NB4 (cell line): ENCODE measurements at regions not wholly inside any gene's neighbourhood (a gene's known extent, or its start where the extent isn't known, plus 50 kb on each side); places are given as distances from the start of the nearest gene placed in this dataset.

Experiments used
- DNase-seq: peaks from one replicate; pipeline ENCODE4 v3.0.0; 2010; ENCODE audit warnings: low read depth
- H3K4me3 ChIP-seq: one replicate; pipeline ENCODE4 v1.5.1; 2011; ENCODE audit warnings: mild to moderate bottlenecking, low read depth, low read length, moderate library complexity
- MYC ChIP-seq: IDR thresholded peaks from 2 replicates; pipeline ENCODE4 v1.6.1; 2011; ENCODE audit warnings: low read depth, low read length
- POLR2A ChIP-seq: IDR thresholded peaks from 2 replicates; pipeline ENCODE4 v1.6.1; 2011; ENCODE audit warnings: mild to moderate bottlenecking; ENCODE audit not compliant: insufficient read length; ENCODE audit errors: extremely low read depth
- TF ChIP-seq, protein P1 (sequence below): IDR thresholded peaks from one replicate; pipeline ENCODE4 v1.5.1; 2012; ENCODE audit warnings: low read depth, low read length
- TF ChIP-seq, protein P2 (sequence below): IDR thresholded peaks from 2 replicates; pipeline ENCODE4 v1.6.1; 2011; ENCODE audit warnings: low read depth, low read length

DNA sequence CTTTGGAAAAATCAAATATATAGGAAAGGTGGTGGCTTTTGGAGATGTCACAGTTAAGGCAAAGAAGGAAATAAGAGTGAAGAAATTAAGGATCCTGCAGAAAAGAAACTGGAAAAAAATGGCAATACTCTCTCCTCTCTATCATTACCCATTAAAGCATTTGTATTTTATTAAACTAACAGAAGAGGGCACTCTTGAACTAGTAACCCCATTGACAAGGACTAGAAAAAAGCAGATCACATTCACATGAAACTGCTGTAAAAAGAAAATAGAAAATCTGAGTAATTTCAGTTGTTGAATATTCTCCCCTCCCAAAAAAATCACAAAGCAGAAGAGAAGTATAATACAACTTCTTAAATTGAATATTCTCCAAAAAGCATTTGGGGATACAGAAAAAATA, 104.1 kb upstream of the SLC35B3 start:
- peak; percentile 40 for DNase-seq
- no peak overlapping the region for H3K4me3 ChIP-seq
- TF ChIP-seq, protein P1, sequence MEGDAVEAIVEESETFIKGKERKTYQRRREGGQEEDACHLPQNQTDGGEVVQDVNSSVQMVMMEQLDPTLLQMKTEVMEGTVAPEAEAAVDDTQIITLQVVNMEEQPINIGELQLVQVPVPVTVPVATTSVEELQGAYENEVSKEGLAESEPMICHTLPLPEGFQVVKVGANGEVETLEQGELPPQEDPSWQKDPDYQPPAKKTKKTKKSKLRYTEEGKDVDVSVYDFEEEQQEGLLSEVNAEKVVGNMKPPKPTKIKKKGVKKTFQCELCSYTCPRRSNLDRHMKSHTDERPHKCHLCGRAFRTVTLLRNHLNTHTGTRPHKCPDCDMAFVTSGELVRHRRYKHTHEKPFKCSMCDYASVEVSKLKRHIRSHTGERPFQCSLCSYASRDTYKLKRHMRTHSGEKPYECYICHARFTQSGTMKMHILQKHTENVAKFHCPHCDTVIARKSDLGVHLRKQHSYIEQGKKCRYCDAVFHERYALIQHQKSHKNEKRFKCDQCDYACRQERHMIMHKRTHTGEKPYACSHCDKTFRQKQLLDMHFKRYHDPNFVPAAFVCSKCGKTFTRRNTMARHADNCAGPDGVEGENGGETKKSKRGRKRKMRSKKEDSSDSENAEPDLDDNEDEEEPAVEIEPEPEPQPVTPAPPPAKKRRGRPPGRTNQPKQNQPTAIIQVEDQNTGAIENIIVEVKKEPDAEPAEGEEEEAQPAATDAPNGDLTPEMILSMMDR = no peak
- TF ChIP-seq POLR2A = no peak
- TF ChIP-seq, protein P2, sequence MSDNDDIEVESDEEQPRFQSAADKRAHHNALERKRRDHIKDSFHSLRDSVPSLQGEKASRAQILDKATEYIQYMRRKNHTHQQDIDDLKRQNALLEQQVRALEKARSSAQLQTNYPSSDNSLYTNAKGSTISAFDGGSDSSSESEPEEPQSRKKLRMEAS = no peak
- TF ChIP-seq MYC = no peak

DNA sequence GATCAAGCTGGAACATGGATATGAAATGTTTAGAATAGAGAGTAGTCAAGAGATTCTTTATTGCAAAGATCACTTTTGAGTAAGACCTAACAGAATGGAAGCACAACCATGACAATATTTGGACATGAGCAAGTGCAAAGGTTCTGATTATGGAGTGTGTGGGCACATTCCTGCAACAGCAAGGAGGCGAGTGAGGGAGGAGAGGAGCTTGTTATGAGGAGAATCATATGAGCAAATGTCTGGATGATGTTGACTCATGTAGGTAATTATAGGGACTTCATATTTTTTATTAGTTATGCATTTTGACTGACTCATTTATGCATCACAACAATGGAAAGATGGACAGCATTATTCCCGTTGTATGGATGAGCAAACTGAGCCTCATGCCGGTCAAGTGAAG, 100.8 kb upstream of the SLC35B3 start:
- H3K4me3 ChIP-seq = no peak overlapping the region
- DNase-seq = no peak
- TF ChIP-seq MYC (no peak), POLR2A (no peak)
- TF ChIP-seq, protein P2 = no peak

DNA sequence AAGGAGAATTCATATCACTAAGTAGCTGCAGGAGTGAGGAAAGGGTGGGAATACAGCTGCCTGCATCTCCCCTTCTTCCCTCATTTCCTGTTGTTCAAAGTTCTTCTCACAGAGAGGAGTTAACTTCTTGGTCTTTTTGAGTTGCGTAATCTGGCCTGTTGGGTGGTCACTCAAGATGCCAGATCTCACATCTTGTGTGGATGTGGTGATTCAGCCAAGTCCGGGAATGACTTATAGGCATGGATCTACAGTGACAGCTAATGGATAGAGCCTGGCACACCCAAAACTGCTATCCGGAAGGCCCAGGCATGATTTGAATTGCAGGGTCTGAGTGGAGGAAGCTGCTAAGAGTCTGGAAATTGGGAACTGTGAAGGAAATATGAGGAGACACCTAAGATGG, 100.2 kb upstream of the SLC35B3 start:
- no peak overlapping the region for H3K4me3 ChIP-seq
- TF ChIP-seq, protein P2 = no peak
- TF ChIP-seq, protein P1 = no peak
- TF ChIP-seq MYC = no peak
- no peak for TF ChIP-seq POLR2A
- DNase-seq = no peak

DNA sequence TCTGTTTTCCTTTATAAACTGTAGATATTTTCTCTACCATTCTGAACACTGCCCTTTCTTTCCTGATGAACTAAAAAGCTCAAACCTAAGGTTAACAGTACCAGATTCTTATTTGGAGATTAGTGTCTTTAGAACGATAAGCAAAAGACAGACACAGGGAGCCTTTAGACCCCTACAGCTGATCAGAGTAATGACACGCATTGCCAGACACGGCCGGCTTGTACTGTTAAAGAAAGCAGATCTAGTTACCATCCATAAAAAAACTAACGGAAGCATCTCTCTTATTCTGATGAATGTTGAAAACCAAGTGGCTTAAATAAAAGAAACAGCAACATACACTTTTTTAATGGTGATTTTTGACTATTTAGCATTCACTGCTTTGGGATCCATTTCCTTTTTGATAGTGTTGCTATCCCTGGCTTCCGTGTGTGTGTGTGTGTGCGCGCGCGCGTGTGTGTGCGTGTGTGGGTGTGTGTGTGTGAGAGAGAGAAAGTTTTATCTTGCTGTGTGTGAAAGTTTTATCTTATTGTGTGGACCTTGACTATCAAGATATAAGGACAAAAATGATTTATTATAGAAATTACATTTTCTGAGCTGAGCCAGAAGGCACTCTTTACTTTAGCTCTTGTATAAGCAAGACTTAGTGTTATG, 95.6 kb upstream of the SLC35B3 start:
- no peak overlapping the region for H3K4me3 ChIP-seq
- TF ChIP-seq MYC (no peak), POLR2A (no peak)
- TF ChIP-seq, protein P1 = no peak
- TF ChIP-seq, protein P2 = no peak
- DNase-seq = no peak

DNA sequence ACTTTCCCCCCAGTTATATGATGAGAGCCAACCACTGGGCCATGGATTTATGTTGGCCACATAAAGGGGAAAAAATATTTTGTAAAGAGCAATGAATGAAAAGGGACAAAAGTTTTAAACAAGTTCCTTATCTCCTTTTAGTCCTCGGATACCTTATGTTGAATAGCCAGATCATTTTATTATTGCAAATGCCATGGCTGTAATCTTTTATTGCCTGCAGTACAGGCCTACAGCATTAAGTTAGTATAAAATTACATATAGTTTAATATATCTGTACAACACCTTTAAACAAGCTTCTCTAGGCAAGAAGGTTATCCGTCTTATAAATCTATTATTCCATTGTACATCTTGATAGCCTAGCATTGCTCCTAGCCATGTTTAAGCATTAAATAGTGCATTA, 93.9 kb upstream of the SLC35B3 start:
- no peak overlapping the region for H3K4me3 ChIP-seq
- DNase-seq = no peak

DNA sequence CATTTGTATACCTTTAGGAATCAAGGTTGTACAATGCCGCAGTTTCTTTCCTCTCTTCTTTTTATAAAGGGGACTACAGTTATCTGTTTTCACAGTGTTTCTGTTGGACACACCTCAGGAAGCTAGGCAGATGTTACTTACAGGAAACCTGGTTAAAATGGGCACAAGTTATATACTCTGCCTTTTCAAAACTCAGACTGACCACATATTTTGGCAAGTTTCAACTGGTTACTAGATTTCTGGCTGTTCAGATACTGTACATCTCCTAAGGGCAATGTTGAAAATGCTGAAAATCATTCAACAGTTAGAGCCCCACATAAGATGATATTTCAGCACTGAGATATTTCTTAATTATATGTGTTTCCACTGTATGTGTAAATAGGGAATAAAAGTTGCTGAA, 92.5 kb upstream of the SLC35B3 start:
- H3K4me3 ChIP-seq = no peak overlapping the region
- DNase-seq = no peak
- no peak for TF ChIP-seq POLR2A

More for the DNA sequence above, 93.9 kb upstream of the SLC35B3 start:
- TF ChIP-seq MYC (no peak), POLR2A (no peak)
- TF ChIP-seq, protein P1 = no peak
- TF ChIP-seq, protein P2 = no peak

DNA sequence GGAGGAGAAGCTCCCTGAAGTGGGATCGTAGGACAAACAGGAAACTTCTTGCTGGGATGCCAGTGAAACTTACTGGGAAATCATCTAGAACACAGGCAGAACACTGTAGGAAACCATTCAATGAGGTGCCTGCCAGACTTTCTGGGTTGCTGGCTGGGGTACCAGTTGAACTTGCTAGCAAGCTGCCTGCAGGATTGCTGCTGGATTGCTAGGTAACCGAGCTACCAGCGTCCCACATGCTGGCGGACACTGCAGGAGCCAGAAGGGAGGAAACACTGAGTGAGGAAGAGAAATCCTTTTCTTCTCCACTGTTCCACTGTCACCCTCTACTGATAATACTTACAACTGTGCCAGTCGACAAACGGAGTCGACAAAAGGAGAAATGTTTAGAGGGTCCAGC, 91.3 kb upstream of the SLC35B3 start:
- TF ChIP-seq, protein P1 = no peak
- TF ChIP-seq MYC = no peak
- TF ChIP-seq POLR2A = no peak
- TF ChIP-seq, protein P2 = no peak
- H3K4me3 ChIP-seq = no peak overlapping the region
- DNase-seq = no peak
